ENCODE measurements at regions not wholly inside any gene's neighbourhood (a gene's known extent, or its start where the extent isn't known, plus 50 kb on each side); places are given as distances from the start of the nearest gene placed in this dataset.

GRCh38 chr7:65820287-65820950 lies 52.5 kb upstream of the VKORC1L1 start:
- H3K27me3 ChIP-seq (replicated peaks; ENCODE audit: insufficient read depth) = no peaks in the 10 kb centered on the region
- no peaks in the 10 kb centered on the region for H3K9me3 ChIP-seq
- no peaks in the 10 kb centered on the region for H3K4me1 ChIP-seq (replicated peaks)
- intact Hi-C loops (cut with DNase I) = no loop called here
- H3K4me3 ChIP-seq = no peak overlapping the region
- no peaks in the 10 kb centered on the region for H3K36me3 ChIP-seq
- 56% methylated on average over 4 of the region's 4 CpGs for WGBS
- no peak for DNase-seq (ENCODE audit: low spot score)
- no peak overlapping the region for H3K27ac ChIP-seq
- no peak for TF ChIP-seq CTCF (IDR thresholded peaks at IDR 0.05)
- TF ChIP-seq POLR2A (IDR thresholded peaks at IDR 0.05) = no peak
- TF ChIP-seq POLR2AphosphoS5 (IDR thresholded peaks at IDR 0.05) = no peak

Small RNA genes lying in the stretch of these regions (small RNA-seq; reads per million reads assigned to genes)
- gene AC114501.1 (0 reads per million in 2 donors), gene RNU6-912P (0 reads per million in 2 donors), gene SNORA15B-2 (0 reads per million in 2 donors), gene SNORA22 (0 to 2.2 reads per million in 2 donors)

Data from prostate gland (tissue), 2 donors.